ENCODE measurements at regions not wholly inside any gene's neighbourhood (a gene's known extent, or its start where the extent isn't known, plus 50 kb on each side); places are given as distances from the start of the nearest gene placed in this dataset.
A peak's percentile ranks its signal among the peaks of the same experiment; 100 is the strongest.
"Not testable (repeated sequence)": the region's sequence is repeated elsewhere in the genome, so short reads cannot be mapped to it uniquely, and the experiment has no call there.

DNA sequence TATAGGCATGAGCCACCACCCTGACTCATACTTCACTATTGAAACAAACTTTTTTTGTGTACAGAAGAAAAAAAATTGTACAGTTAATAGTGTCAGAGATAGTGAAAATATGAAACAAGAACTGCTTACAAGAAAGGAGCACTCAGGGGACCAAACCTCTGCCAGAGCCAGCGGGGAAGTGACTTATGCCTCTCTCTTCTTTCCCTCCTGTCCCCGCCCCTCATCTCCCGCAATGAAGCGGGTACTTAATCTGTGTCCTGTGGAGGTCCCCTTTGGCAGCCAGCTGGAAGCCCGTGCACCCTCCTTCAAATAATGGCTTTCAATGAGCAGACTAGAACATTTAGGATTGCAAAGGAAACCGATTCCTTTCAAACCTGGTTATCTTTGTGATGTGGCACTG lies 51.5 kb downstream of the PPIAL4A start:
- DNase-seq (ENCODE audit: low read depth in 4 of 4, low spot score in 2 of 4), result not testable (repeated sequence)

DNA sequence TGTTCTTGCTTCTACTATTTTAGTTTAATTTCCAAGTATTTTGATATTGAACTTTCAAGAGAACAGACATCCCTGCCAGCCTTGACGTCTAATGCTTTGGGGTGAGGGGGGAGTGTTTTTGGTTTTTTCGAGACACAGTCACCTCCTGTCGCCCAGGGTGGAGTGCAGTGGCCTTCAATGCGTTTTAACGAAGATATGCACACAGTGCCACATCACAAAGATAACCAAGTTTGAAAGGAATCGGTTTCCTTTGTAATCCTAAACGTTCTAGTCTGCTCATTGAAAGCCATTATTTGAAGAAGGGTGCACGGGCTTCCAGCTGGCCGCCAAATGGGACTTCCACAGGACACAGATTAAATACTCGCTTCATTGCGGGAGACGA lies 52.3 kb downstream of the PPIAL4A start:
- DNase-seq (ENCODE audit: low read depth in 4 of 4, low spot score in 2 of 4), result not testable (repeated sequence)

GRCh38 chr1:120942218-120942944 lies 52.8 kb downstream of the PPIAL4A start:
- DNase-seq (ENCODE audit: low read depth in 4 of 4, low spot score in 2 of 4), result peak in 1 of 4 donors; percentile 47

- not testable (repeated sequence) for DNase-seq (ENCODE audit: low read depth in 4 of 4, low spot score in 2 of 4)
Measured at GRCh38 chr1:120942945-120943319, 53.4 kb downstream of the PPIAL4A start.

GRCh38 chr1:120944691-120945090 lies 55.1 kb downstream of the PPIAL4A start:
- not testable (repeated sequence) for DNase-seq (ENCODE audit: low read depth in 4 of 4, low spot score in 2 of 4)

DNA sequence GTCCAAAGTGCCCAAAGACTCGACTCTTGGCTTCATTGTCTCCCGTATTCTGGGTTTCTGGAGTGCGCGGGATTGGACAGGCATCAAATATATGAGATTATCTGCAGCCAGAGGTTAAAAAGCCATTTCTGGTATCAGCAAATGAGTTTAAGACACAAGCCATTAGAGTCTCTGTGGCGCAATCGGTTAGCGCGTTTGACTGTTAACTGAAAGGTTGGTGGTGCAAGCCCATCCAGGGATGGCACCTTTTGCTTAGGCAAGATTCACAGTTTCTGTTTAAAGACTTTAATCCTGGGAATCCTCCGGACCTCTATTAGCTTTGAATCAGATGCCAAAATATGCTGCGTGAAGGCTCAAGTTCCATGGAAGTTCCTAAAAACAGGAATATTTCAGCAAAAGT lies 55.6 kb downstream of the PPIAL4A start:
- not testable (repeated sequence) for DNase-seq (ENCODE audit: low read depth in 4 of 4, low spot score in 2 of 4)

DNA sequence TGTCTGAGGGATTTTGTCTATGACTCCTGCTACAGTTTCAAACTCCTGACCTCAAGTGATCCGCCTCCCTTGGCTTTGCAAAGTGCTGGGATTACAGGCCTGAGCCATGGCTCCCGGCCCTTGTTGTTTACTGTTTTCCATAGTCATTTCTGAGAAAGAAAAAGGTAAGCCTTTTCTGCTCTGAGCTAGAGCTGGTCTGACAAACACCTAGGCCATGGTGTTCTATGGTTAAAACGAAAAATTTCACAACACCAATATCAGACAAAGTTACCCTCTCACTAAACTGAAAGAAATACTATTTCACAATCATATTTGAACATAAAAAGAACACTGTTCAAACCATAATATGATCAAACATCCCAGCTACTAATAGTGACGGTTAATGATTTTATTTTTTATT lies 57.5 kb downstream of the PPIAL4A start:
- not testable (repeated sequence) for DNase-seq (ENCODE audit: low read depth in 4 of 4, low spot score in 2 of 4)

DNA sequence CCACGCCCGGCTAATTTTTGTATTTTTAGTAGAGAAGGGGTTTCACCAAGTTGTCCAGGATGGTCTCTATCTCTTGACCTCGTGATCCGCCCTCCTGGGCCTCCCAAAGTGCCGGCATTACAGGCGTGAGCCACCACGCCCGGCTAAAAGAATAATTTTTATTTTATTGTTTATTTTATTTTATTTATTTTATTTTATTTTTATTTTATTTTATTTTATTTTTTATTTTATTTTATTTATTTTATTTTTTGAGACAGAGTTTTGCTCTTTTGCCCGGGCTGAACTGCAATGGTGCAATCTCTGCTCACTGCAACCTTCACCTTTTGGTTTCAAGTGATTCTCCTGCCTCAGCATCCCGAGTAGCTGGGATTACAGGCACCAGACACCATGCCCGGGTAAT lies 60.2 kb downstream of the PPIAL4A start:
- DNase-seq (ENCODE audit: low read depth in 4 of 4, low spot score in 2 of 4), result not testable (repeated sequence)

DNA sequence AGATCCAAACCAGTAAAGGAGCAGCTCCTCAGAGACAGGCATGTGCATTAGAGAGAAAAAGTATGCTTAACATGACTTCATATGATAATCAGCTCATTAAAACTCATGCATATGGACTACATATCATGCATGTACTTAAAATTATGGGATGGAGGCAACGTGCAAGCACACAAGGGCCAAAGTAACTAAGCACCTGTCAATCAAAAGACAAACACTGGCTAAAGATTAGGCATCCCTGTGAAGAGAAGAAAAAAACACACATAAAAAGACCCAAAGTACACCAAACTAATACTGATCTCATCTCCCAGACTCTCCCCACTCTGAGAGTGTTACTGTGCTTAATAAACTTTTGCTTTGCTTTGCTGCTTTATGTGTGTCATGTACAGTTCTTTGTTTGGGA lies 61.1 kb downstream of the PPIAL4A start:
- DNase-seq (ENCODE audit: low read depth in 4 of 4, low spot score in 2 of 4), result not testable (repeated sequence)

GRCh38 chr1:120951100-120951499 lies 61.5 kb downstream of the PPIAL4A start:
- DNase-seq (ENCODE audit: low read depth in 4 of 4, low spot score in 2 of 4), result not testable (repeated sequence)

DNA sequence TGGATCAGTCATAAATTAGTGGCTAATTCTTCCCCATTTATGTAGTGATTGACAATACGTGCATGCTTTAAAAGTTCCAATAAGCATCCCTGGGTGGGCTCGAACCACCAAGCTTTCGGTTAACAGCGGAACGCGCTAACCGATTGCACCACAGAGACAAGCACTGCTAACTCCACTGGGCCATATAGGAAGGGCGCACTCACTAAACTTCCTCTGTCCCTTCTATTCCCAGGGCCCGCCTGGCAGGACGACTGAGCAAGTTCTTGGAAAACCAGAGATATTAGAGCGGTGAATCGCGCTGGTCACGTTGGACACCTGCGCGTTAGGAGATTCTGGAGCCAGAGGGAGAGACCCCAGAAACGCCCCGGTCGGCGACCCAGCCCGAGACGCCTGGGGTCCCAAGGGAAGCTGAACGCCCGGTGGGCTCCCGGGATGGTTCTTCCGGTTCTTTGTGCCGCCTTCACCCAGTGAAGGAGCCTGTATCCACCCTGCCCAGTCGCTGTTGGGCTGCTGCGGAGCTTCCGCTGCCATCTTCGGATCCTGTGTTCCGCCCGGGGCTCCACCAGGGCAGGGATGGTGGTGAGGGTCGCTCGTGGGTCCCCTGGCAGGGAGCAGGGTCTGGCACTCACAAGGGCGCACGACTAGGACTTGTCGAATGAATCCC lies 62.8 kb downstream of the PPIAL4A start:
- not testable (repeated sequence) for DNase-seq (ENCODE audit: low read depth in 4 of 4, low spot score in 2 of 4)

GRCh38 chr1:120952871-120953265 lies 63.3 kb downstream of the PPIAL4A start:
- DNase-seq (ENCODE audit: low read depth in 4 of 4, low spot score in 2 of 4), result not testable (repeated sequence)

DNA sequence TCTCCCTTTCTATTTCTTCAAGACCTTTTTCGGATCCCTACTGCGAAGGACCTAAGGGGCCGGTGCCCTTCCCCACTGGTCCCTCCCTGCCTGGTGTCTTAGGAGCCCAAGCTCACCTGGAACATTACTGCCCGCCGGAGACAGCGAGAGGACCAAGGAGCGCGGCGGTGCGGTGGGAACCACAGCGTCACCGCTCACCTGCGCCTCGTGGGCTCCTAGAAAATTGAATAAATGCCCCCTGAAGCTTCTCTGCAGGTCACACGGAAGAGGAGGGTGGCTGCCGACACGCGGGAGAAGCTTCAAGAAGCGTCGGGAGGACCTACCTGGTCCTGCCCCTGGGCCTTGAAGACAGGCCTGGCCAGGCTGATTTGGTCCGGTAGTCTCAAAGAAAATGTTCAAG lies 65.2 kb downstream of the PPIAL4A start:
- DNase-seq (ENCODE audit: low read depth in 4 of 4, low spot score in 2 of 4), result no peak

DNA sequence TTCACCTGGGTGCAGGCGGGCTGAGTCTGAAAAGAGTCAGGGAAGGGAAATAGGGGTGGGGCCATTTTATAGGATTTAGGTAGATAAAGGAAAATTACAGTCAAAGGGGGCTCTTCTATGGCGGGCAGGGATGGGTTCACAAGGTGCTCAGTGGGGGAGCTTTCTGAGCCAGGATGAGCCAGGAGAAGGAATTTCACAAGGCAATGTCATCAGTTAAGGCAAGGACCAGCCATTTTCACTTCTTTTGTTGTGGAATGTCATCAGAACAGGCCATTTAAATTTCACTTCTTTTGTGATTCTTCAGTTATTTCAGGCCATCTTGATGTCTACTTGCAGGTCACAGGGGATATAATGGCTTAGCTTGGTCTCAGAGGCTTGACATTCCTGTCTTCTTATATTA lies 66.4 kb downstream of the PPIAL4A start:
- not testable (repeated sequence) for DNase-seq (ENCODE audit: low read depth in 4 of 4, low spot score in 2 of 4)

GRCh38 chr1:120966018-120966417 lies 76.4 kb downstream of the PPIAL4A start:
- not testable (repeated sequence) for DNase-seq (ENCODE audit: low read depth in 4 of 4, low spot score in 2 of 4)

DNA sequence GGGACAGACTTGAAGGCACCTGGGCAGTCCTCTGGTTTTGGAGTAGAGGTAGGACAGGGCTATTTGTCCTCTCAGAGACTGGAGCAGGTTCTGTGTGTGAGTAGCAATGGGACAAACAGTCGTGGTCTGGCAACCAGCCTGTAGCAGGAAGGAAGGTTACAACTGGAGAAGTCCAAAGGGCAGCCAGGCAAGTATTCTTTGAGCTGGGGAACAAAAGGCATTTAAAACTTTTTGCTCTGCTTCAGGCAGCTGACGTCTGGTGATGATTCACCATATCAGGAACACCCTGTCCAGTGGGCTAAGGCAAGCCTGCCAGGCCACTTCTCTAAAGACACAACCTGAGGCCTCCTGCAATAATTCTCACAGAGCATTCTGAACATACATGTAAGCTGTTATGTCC lies 83.3 kb downstream of the PPIAL4A start:
- not testable (repeated sequence) for DNase-seq (ENCODE audit: low read depth in 4 of 4, low spot score in 2 of 4)

DNA sequence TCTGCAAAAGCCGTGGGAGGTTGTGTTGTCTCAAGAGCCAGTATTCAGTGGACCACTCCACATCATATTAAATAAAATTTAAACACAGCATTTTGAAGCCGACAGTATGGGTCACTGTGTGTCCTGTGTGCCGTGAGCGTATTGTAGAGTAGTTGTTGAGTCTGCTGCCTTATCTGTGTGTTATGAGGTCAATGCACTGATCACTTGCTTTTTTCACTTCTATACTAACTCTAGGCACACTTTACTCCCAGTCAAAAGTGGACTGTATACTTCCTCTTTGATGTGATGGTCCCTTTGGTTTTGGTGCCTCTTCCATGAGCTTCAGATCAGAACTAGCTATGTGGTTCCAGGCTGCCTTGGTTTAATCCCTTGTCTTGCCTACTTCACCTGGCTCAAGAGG lies 84.3 kb downstream of the PPIAL4A start:
- DNase-seq (ENCODE audit: low read depth in 4 of 4, low spot score in 2 of 4), result not testable (repeated sequence)

DNA sequence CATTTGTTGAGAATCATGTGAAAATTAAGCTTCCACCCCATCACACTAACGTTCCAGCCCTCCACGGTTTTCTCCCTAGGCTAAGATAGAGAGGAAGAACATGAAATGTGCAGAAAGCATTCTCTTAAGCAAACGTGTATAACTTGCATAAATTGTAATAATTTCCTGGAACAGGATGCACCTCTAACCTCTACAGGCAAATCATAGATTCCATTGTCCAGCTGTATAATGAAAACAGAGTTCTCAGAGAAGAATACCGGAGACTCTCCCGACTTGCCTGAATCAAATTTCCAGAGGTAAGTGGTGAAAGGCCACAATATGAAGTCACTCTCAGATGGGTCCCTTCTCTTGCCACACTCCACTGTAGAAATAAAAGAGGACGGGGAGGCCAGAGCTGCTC lies 87.7 kb downstream of the PPIAL4A start:
- DNase-seq (ENCODE audit: low read depth in 4 of 4, low spot score in 2 of 4), result not testable (repeated sequence)

DNA sequence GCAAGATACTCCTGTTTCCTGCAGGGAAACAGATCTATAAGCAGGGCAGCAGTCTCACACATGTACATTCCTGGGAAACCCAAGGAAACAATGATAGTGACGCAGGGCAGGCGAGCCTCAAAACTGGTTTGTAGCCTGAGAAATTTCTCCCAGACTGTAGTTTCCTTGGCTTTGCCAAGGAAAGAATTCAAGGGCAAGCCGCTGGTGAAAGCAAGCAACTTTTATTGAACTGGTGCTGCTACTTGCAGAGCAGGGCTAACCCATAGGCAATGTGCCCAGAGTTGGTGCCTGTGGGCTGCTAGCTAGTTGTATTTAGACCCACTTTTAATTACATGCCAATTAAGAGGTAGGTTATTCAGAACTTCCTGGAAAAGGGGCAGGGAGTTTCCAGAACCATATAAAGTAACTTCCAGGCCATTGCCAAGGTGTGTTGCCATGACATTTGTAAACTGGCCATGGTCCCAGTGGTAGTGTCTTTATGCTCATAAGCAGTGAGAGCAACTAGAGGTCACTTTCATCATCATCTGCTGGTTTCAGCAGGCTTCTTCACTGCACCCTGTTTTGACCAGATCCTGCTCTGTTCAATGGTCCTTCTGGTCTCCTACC lies 92.0 kb downstream of the PPIAL4A start:
- not testable (repeated sequence) for DNase-seq (ENCODE audit: low read depth in 4 of 4, low spot score in 2 of 4)

DNA sequence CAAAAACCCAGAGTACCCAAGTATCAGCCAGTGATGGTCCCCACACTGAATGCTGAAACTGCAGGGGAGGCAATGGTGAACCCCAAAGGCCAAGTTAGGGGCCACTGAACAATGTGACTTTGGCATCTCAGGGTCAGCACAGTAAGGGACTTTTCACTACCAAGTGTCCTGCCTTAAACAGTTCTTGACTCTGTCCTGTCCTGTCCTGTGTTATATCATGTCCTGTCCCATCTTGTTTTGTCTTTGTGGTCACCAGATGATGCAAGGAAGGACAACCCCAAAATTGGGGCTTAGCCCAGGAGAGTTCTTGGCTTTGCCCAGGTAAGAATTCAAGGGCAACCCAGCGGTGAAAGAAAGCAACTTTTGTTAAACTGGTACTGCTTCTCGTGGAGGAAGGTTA lies 105.0 kb downstream of the PPIAL4A start:
- DNase-seq (ENCODE audit: low read depth in 4 of 4, low spot score in 2 of 4), result not testable (repeated sequence)

GRCh38 chr1:120995025-120995424 lies 105.5 kb downstream of the PPIAL4A start:
- not testable (repeated sequence) for DNase-seq (ENCODE audit: low read depth in 4 of 4, low spot score in 2 of 4)

Measured in left renal cortex interstitium (tissue), 4 donors.